GM19463 (cell line): ENCODE measurements at regions not wholly inside any gene's neighbourhood (a gene's known extent, or its start where the extent isn't known, plus 50 kb on each side); places are given as distances from the start of the nearest gene placed in this dataset.

ENCODE experiments used
- ATAC-seq: cut with Tn5 transposase; IDR thresholded peaks from one replicate; pipeline ENCODE4 v1.9.1; 2021; ENCODE audit warnings: mild to moderate bottlenecking, moderate library complexity; ENCODE audit not compliant: unreplicated experiment

DNA sequence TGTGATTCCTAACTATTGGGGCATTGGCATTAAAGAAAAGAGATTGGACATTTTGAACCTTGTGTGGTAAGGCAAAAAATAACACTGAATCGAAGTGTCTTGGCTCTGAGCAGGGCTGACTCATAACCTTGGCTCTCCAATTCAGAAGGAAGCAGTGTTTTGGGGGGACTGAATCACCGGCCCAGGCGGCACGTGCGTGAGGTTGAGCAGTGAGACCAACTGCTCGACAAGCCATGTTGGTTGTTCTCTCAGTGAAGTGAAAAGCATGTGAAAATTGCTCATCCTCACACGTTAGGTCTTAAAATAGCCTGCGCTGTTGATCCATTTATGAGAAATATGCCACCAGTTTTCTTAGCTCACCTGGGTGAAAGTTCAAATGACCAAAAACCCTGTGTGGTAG, 137.8 kb upstream of the SPACA1 start:
- ATAC-seq: no peak

GRCh38 chr6:87908978-87909811, 138.4 kb upstream of the SPACA1 start:
- ATAC-seq: no peak

DNA sequence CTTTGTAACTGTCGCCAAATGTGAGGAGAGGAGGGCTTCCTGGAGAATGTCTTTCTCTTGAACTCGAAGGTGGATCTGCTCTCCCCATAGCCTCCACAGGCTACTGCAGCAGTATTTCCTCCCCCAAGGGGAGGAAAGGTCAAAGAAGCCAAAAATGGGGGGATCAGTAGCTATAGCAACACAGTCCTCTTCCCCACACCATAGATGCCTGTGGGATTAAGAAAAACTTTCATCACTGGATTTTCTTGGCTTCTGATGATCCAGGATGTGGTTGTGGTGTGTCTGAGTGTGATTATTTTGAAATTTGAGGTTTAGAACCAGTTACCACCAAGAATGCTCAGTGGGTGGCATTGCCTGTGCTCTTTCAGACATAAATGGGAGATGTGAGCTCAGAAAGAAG, 140.1 kb upstream of the SPACA1 start:
- peak; percentile 28 for ATAC-seq

DNA sequence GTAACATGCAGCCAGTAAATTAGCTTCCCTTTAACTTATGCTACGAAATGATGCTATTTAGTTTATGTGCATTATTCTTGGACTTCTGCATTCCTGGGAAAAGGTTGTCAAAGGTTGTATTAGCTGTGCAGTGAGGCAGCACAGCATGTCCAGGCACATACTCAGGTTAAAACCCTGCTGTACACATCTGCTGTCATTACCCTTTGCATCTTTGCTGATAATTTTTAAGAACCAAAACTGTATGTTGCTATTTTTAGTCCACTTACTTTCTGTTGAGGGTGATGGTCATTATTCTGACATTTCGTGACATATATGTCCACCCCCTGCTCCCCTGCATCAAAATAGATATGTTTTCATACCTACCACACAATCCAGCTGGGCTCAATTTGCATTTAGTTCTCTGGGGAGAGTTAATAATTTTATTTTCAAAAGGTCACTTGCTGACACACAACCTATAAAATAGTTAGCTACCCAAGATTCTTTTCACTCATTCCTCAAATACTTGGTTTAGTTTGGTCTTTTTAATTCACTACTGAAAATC, 142.5 kb upstream of the SPACA1 start:
- ATAC-seq: peak; percentile 79

DNA sequence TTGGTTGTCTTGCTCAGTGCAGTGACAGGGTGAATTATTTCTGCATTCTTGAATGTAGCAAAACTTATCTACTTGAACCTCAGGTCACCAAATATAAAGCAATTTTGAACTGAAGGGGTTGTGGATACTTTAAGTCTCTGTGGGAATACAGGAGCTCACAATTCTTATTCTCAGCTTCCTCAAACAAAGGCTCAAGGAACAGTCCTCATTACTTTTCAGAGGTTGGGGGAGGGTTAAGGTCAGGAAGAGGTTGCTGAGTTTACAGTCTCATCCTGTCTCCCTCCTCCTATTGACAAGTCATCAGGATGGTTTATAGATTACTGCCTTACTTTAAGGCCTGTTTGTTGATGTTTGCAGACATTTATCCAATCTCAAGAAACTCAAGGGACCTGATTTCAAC, 143.6 kb upstream of the SPACA1 start:
- no peak for ATAC-seq

DNA sequence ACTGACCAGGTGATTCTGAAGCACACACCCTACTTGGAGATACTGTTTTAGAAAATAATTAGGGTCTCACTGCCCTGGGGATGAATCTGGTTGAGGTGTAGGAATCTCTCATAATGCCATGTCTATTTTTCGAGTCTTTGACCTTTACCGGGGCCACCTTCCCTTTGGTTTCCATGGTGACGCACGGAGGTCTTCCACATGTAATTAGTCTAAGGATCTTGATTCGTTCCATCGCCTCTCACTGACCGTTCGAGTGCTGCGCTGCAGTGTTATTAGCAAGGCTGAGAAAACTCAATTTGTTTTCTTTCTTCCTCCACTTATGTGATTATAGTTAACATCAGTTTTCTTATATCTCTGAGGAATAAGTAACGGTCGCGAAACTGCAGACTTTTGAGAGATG, 144.3 kb upstream of the SPACA1 start:
- no peak for ATAC-seq

DNA sequence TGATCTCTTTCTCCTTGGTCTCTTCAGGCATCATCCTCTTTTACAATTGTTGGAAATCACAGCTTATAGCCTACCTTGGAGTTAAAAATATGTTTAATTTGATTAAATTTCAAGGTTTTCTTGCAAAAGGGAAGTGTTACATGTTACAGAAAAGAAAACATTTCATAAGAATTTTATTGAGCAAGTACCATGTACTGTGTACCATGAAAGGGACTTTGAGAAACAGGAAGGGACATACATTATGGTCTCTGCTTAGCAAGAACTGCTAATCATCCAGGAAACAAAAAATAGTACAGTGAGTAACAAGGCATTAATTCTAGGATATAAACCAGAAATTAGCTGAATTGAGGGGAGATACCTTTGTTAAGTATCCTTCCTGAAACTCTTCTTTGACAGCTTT, 145.3 kb upstream of the SPACA1 start:
- ATAC-seq: no peak

DNA sequence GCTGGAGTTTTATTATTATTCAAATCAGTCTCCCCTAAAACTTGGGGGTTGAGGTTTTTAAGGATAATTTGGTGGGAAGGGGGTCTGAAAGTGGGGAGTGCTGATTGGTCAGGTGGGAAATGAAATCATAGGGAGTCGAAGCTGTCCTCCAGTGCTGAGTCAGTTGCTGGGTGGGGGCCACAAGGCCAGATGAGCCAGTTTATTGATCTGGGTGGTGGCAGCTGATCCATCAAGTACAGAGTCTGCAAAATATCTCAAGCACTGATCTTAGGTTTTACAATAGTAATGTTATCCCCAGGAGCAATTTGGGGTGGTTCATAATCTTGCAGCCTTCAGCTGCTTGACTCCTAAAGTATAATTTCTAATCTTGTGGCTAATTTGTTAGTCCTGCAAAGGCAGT, 146.0 kb upstream of the SPACA1 start:
- ATAC-seq: no peak

DNA sequence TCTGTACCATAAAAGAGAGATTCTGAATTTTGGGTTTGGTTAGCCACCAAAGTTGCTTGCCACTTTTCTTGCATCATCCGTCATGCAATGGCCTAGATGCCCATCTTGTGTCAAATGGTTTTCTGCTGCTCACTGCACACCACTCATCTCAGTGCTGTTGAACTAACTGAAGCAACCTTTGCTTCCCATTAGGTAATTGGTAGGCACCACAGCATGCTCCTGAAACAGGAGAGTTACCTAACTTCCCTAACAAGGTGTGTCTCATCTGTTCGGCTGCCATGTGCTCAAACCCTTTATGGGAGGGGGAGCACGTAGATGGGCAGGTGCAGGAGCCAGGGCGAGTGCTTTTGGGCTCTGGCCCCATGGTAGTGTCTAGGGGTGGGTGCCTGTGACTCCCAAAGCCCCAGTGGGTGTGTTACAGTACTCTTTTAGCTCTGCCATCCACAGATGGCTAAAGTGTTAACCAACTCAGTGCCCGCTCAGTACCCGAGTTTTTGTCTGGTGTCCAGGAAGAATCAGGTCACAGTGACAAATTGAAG, 147.4 kb upstream of the SPACA1 start:
- no peak for ATAC-seq

DNA sequence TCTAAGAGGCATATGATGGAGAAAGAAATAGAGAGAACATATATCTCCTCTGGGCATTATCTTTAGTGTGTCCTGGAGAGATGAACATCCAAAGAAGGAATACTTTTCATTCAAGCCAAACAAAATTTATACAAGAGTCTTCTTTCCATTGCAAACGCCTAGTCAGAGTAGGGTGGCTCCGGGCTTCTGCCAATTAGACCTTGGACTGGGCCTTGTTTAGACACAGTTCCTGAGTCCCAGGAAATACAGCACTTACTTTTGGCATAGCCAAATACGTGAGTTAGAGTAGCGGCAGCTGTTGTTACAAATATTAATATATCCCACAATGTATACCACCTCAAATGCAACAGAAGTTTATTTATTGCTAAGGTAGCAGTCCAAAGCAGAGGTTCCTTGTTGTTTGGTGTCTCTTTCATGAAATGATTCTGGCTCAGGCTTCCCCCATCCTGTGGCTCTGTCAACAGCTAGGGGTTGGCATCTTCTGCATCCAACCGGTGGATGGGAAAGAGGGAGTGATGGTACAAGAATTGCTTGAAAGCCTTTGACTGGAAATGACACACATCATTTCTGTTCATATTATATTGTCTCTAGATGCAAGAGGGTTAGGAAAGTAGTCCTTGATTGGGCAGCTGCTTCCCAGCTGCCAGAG, 148.0 kb upstream of the SPACA1 start:
- ATAC-seq: no peak

- no peak for ATAC-seq
Observed at GRCh38 chr6:87897663-87898062, 150.0 kb upstream of the SPACA1 start.

DNA sequence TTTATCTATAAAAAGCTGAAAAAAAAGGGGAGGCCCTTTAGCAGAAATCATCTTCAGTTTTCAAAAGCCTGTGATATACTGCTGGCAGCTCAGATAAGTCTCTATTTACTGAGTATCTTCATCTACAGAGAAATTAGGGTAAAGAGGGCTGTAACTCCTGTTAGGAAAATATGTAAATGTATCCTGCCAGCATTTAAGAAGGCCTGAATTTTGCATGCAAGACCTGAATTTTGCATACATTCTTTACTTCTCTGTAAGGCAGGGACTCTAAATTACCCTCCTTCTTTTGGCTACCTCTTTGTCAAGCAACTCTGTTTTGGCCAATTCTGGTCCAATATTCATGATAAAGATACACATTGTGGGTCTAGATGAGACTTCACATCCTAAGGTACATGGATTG, 150.6 kb upstream of the SPACA1 start:
- no peak for ATAC-seq

- no peak for ATAC-seq
Observed at GRCh38 chr6:87887266-87887665, 160.4 kb upstream of the SPACA1 start.

DNA sequence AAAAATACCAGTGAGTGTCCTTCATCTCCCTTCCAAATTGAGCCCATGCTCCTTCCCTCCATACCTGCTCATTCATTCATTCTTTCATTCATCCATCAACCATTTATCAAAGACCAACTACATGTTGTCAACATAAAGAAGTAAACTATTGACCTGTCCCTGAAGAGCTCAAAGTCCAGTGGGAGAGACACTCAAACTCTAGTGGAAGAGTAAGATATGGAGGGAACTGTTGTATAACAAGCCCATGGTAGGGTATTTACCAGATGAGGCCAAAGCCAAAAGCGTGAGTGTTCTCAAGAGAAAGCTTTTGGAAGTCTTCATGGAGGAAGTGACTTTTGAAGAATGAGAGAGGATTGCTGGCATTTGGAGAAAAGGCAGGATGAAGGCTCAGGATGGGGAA, 163.4 kb upstream of the SPACA1 start:
- ATAC-seq: no peak

GRCh38 chr6:87881342-87881895, 166.2 kb upstream of the SPACA1 start:
- no peak for ATAC-seq

- ATAC-seq: peak; percentile 86
Observed at GRCh38 chr6:87879132-87879861, 168.3 kb upstream of the SPACA1 start.

- no peak for ATAC-seq
Observed at GRCh38 chr6:87875781-87876180, 171.9 kb upstream of the SPACA1 start.

DNA sequence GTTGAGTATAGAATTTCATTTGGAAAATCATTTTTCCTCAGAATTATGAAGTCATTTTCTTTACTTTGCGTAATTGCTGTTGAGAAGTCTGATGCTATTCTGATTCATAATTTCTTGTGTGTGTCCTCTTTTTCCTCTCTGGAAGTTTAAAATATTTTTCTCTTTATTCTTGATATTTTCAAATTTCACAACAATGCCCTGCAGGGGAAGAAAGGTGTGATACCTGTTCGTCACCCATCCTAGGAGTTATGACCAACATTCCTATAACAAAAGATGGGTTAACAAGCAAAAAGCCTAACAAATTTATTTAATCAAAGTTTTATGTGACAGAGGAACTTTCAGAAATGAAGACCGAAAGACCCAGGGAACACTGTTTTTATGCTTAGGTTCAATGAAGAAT, 171.5 kb upstream of the AKIRIN2 start:
- ATAC-seq: no peak

- ATAC-seq: no peak
Observed at GRCh38 chr6:87870556-87870955, 168.5 kb upstream of the AKIRIN2 start.

DNA sequence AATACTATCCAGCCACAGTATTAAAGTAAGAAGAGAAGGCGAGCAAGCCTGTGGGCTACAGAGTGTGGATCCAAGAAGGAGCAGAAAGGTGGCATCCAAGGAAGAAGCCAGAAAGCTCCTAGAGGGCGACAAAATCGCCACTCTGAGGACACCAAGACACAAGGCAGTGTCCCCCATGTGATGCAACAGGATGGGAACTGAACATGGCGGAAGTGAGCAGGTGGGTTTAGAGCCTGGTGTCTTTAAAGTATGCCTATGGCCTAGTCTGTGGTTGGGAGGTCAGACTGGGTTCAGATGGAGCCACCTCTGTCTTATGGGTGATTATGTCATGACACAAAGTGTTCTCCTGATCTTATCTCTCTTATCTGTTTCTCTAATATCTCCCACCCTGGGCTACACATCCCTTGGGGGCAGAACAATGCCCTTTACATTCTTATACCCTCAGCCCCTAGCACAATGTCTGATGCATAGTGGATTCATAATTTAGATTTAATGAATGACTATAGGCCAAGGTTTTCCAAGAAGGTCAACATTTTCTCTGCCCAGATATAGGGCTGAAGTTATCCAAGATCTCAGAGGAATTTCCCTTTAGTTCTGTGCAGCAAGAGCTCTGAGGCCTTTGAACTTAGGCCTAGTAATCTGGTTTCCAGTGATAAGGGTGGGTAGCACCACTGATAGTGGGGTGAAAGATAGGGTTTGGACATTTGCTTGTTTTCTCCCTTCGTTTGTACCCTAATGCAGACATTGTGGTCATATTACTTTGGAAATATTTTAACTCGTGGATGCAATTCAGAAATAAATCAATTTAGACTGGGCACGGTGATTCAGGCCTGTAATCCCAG, 167.3 kb upstream of the AKIRIN2 start:
- ATAC-seq: no peak
